Urothelium cell line (cell line): ENCODE measurements at regions not wholly inside any gene's neighbourhood (a gene's known extent, or its start where the extent isn't known, plus 50 kb on each side); places are given as distances from the start of the nearest gene placed in this dataset.
A peak's percentile ranks its signal among the peaks of the same experiment; 100 is the strongest.
"Not testable (repeated sequence)": the region's sequence is repeated elsewhere in the genome, so short reads cannot be mapped to it uniquely, and the experiment has no call there.

Source experiments
- DNase-seq: peaks from one replicate; pipeline ENCODE4 v3.0.0; 2011; ENCODE audit warnings: low spot score, mixed read lengths
- FAIRE-seq: peaks from 2 replicates; lab custom pipeline; 2011; peaks lifted over from hg19 to GRCh38; lab: Jason Lieb, UNC

DNA sequence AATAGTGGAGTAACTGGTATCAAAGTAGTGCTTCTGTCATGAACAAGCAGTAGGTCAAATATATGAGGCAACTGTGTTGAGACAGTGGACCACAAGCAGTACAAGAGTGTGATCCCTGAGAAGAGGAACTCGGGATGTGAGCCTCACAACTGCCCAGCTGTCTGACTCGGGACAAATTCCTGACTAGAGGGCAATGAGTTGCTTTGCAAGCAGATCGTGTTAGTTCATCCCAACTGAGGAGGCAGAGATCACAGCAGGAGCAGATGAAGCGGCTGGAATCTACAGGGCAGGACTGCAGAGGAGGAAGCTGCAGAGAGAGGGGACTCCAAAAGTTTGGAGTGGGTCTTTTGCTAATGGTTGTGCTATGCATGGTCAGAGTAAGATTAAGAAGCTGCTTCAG is 741.1 kb downstream of the DIAPH3 start:
- no peak for FAIRE-seq
- DNase-seq, result no peak

- FAIRE-seq, result no peak
- no peak for DNase-seq
These were observed 739.9 kb downstream of the DIAPH3 start for GRCh38 chr13:59423708-59424340.

GRCh38 chr13:59424661-59425060 is 739.1 kb downstream of the DIAPH3 start:
- FAIRE-seq (no peak), DNase-seq (no peak)

GRCh38 chr13:59425211-59425741 is 738.5 kb downstream of the DIAPH3 start:
- no peak for FAIRE-seq
- DNase-seq, result no peak

GRCh38 chr13:59435024-59435423 is 728.7 kb downstream of the DIAPH3 start:
- no peak for DNase-seq
- FAIRE-seq, result no peak

- FAIRE-seq, result no peak
These were observed 726.0 kb downstream of the DIAPH3 start for GRCh38 chr13:59437544-59438301.

DNA sequence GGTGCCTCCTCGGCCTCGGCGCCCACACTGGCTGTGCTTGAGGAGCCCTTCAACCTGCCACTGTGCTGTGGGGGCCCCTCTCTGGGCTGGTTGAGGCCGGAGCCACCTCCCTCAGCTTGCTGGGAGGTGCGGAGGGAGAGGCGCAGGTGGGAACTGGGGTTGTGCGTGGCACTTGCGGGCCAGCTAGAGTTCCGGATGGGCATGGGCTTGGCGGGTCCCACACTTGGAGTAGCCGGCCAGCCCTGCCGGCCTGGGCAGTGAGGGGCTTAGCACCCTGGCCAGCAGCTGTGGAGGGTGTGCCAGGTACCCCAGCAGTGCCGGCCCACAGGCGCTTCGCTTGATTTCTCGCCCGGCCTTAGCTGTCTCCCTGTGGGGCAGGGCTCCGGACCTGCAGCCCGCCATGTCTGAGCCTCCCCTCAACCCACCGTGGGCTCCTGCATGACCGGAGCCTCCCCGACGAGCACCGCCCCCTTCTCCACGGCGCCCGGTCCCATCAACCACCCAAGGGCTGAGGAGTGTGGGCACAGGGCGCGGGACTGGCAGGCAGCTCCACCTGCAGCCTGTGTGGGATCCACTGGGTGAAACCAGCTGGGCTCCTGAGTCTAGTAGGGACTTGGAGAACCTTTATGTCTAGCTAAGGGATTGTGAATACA is 723.8 kb downstream of the DIAPH3 start:
- DNase-seq, result no peak
- no peak for FAIRE-seq

More at GRCh38 chr13:59437544-59438301, 726.0 kb downstream of the DIAPH3 start:
- DNase-seq, result no peak

- FAIRE-seq, DNase-seq: not testable (repeated sequence)
These were observed 722.7 kb downstream of the DIAPH3 start for GRCh38 chr13:59441068-59441467.

- DNase-seq, result no peak
These were observed 722.0 kb downstream of the DIAPH3 start for GRCh38 chr13:59441596-59442280.

GRCh38 chr13:59442461-59442860 is 721.3 kb downstream of the DIAPH3 start:
- FAIRE-seq, result no peak
- DNase-seq, result no peak

More at GRCh38 chr13:59441596-59442280, 722.0 kb downstream of the DIAPH3 start:
- FAIRE-seq, result peak; percentile 85

- FAIRE-seq (no peak), DNase-seq (no peak)
These were observed 720.7 kb downstream of the DIAPH3 start for GRCh38 chr13:59442944-59443486.

- FAIRE-seq (no peak), DNase-seq (no peak)
These were observed 719.4 kb downstream of the DIAPH3 start for GRCh38 chr13:59444210-59444857.

GRCh38 chr13:59445812-59446211 is 717.9 kb downstream of the DIAPH3 start:
- FAIRE-seq, result no peak
- no peak for DNase-seq

GRCh38 chr13:59446391-59446790 is 717.3 kb downstream of the DIAPH3 start:
- FAIRE-seq, result no peak

DNA sequence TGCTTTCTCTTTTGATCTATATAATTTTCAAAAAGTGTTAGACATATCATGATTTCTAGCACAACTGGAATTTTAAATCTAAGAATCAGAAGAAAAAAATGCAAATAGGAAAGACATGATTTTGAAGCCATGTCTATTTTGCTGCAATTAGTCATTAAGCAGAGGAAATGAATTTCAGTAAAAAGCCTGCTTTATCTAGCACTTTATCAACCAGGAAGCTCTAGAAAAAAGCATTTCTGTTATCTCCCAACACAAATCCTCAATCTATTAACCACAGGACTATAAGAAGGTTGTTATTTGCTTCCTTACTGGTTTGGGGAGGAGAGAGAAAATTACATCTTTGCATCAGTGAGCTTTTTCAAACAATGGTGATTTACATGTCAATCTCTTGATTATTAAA is 716.7 kb downstream of the DIAPH3 start:
- DNase-seq, result no peak
- FAIRE-seq, result no peak

More at GRCh38 chr13:59446391-59446790, 717.3 kb downstream of the DIAPH3 start:
- DNase-seq, result no peak

DNA sequence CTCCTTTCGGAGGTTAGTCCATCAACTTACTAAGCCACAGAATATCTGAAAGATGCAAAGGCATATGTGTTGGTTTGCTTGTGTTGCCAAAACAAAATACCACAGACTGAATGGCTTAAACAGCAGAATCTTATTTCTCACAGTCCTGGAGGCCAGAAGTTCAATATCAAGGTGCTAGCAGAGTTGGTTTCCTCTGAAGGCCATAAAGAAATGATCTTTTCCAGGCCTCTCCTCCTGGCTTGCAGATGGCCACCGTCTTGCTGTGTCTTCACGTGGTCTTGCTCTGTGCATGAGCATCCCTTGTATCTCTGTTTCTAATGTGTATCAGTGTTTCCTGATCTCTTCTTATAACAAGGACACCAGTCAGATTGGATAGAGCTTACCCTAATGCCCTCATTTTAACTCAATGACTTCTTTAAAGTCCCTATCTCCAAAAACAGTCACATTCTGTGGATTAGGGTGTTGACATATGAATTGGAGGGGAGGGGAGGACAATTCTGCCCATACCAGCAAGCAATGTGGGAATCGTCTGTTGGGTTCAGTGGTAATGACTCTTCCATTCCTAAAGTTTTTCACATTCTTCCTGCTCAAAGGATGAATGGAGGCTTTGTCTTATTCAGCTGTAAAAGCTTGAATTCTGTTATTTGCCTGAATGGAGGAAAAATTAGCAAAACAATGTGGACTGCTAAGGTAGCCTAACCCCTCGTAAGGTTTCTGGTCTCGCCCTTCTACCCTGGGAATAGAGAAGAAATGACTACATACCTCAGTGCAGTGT is 715.7 kb downstream of the DIAPH3 start:
- FAIRE-seq (no peak), DNase-seq (peak; percentile 27)

DNA sequence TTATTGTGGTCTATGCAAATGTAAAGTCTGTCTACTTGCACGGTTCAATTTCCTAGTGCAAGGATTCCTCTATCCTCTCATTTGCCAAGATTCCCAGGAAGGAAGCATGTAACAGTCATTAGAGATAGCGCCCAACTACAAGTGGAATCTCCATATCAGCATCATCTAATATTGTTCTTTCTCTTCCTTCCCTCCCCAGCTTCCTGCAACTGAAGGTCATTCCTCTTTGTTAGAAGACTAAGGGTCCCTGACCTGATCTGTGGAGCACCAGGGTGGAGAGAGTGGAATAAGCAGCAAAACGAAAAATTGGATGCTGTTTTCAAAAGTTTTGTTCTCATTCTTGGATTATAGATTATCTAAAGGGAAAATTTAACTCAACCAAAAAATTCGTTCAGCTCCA is 714.0 kb downstream of the DIAPH3 start:
- DNase-seq (no peak), FAIRE-seq (no peak)

DNA sequence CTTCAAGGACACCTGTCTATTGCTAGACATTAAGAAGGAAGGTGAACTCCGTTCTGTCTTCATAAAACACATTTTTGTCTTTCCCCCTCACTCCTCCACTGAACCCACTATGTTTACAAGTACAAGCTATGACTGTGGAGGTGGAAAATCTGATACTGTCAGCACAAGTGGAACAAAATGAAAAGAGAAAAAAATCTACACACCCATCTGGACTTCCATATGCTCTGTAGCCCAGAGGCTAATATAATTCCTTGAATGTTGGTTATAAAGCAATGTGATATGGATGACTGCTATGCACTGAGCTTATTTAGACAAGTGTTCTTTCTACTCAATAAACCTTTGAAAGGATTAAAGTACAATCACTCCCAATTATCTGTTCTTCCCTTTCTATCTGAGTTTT is 713.5 kb downstream of the DIAPH3 start:
- no peak for FAIRE-seq
- DNase-seq, result no peak

GRCh38 chr13:59451236-59451635 is 712.5 kb downstream of the DIAPH3 start:
- FAIRE-seq (no peak), DNase-seq (no peak)
